GM13977 (cell line): ENCODE measurements at regions not wholly inside any gene's neighbourhood (a gene's known extent, or its start where the extent isn't known, plus 50 kb on each side); places are given as distances from the start of the nearest gene placed in this dataset.

Experiments used
- DNase-seq: peaks from one replicate; pipeline ENCODE4 v3.0.0; 2012; ENCODE audit warnings: low spot score
- CTCF ChIP-seq: IDR thresholded peaks from 2 replicates; pipeline ENCODE4 v1.5.1; 2012; ENCODE audit warnings: mild to moderate bottlenecking, control low read depth; ENCODE audit not compliant: insufficient read depth; ENCODE audit errors: extremely low read depth, missing control alignments
- in situ Hi-C: fragments of 300-500 bp; cut with MboI; formaldehyde crosslinking; loops from one replicate; pipeline ENCODE4 v1.12.0; 2022; ENCODE audit warnings: low sequenced_read_pairs, low pct_unique_long_range_greater_than_20kb, mixed read lengths, inconsistent platforms; ENCODE audit not compliant: unreplicated experiment

GRCh38 chr2:120631724-120632123 lies 103.9 kb upstream of the GLI2 start:
- no peak for TF ChIP-seq CTCF
- in situ Hi-C loops: no loop called here
- DNase-seq: no peak

GRCh38 chr2:120632796-120633646 lies 102.6 kb upstream of the GLI2 start:
- DNase-seq: no peak
- in situ Hi-C loops: no loop called here
- TF ChIP-seq CTCF: no peak

GRCh38 chr2:120634533-120634932 lies 101.1 kb upstream of the GLI2 start:
- no peak for TF ChIP-seq CTCF
- in situ Hi-C loops: no loop called here
- no peak for DNase-seq

- in situ Hi-C loops: no loop called here
- DNase-seq: no peak
These were observed 100.5 kb upstream of the GLI2 start for GRCh38 chr2:120635146-120635545.

GRCh38 chr2:120637847-120638246 lies 97.8 kb upstream of the GLI2 start:
- in situ Hi-C loops: no loop called here
- TF ChIP-seq CTCF: no peak
- no peak for DNase-seq

More at GRCh38 chr2:120635146-120635545, 100.5 kb upstream of the GLI2 start:
- TF ChIP-seq CTCF: no peak

GRCh38 chr2:120638450-120638849 lies 97.2 kb upstream of the GLI2 start:
- no peak for DNase-seq
- TF ChIP-seq CTCF: no peak
- in situ Hi-C loops: no loop called here
